Astrocyte of the spinal cord (primary cell): ENCODE measurements at regions not wholly inside any gene's neighbourhood (a gene's known extent, or its start where the extent isn't known, plus 50 kb on each side); places are given as distances from the start of the nearest gene placed in this dataset.

Experiments used
- DNase-seq: peaks from one replicate; pipeline ENCODE4 v3.0.0; 2011; ENCODE audit warnings: low read depth, low spot score
- H3K4me3 ChIP-seq: 2 replicates; pipeline ENCODE4 v1.5.1; 2011; ENCODE audit warnings: low read depth, mild to moderate bottlenecking, low read length, moderate library complexity
- in situ Hi-C: cut with HindIII; loops from 2 replicates; pipeline ENCODE4 v1.10.0; 2017; ENCODE audit warnings: low sequenced_read_pairs
- TF ChIP-seq, protein P1 (sequence below): IDR thresholded peaks from 2 replicates; pipeline ENCODE4 v1.5.1; 2012; ENCODE audit warnings: low read depth, mild to moderate bottlenecking, low read length, inconsistent platforms

DNA sequence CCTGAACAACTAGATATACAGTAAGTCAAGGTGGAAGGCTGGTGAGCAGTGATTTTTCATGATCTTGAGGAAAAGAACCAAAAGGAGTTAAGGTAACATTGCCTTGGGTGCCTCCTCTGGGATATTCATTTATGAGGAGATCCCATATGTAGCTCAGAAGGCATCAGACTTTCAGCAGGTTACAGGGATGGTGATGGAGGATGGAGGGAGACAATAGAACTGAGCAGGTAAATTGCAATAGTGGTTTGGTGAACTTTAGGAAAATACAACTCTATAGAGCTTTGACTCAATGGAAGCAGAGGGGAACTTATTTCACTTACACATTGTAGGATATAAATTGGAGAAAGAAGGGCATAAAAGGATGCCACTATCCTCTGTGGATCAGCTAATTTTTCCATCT, 243.4 kb upstream of the SPRY2 start:
- in situ Hi-C loops: no loop called here

GRCh38 chr13:80577926-80578670, 237.2 kb upstream of the SPRY2 start:
- in situ Hi-C loops: no loop called here
- no peak overlapping the region for H3K4me3 ChIP-seq
- TF ChIP-seq, protein P1, sequence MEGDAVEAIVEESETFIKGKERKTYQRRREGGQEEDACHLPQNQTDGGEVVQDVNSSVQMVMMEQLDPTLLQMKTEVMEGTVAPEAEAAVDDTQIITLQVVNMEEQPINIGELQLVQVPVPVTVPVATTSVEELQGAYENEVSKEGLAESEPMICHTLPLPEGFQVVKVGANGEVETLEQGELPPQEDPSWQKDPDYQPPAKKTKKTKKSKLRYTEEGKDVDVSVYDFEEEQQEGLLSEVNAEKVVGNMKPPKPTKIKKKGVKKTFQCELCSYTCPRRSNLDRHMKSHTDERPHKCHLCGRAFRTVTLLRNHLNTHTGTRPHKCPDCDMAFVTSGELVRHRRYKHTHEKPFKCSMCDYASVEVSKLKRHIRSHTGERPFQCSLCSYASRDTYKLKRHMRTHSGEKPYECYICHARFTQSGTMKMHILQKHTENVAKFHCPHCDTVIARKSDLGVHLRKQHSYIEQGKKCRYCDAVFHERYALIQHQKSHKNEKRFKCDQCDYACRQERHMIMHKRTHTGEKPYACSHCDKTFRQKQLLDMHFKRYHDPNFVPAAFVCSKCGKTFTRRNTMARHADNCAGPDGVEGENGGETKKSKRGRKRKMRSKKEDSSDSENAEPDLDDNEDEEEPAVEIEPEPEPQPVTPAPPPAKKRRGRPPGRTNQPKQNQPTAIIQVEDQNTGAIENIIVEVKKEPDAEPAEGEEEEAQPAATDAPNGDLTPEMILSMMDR: no peak
- no peak for DNase-seq

More for the DNA sequence above, 243.4 kb upstream of the SPRY2 start:
- no peak for DNase-seq
- no peak overlapping the region for H3K4me3 ChIP-seq
- TF ChIP-seq, protein P1: no peak

GRCh38 chr13:80577285-80577684, 236.4 kb upstream of the SPRY2 start:
- DNase-seq: no peak
- TF ChIP-seq, protein P1: no peak

DNA sequence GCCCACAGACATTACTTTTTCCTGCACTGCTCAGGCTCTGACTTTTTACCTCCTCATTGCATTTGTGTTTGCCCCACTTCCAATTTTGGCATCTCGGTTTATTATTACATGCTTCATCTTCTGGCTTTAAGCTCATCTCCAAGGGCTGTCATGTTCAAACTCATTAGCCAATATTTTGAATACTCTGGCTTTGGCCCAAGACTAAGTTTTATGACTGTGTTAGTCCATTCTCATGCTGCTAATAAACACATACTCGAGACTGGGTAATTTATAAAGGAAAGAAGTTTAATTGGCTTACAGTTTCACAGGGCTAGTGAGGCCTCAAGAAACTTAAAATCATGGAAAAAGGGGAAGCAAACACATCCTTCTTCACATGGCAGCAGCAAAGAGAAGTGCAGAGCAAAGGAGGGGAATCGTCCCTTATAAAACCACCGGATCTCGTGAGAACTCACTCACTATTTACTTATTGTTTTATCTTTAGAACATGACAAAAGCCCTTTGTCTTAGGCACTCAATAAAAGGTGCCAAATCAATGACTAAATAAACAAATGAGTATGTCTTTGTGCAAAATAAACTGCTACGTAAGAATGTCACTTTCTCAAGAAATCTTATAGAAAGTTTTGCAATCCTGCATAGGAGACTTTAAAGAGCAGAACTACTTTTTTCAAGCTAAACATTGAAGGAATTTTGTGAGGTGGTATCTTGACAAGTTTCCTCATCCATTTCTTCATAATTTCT, 233.4 kb upstream of the SPRY2 start:
- H3K4me3 ChIP-seq: no peak overlapping the region
- TF ChIP-seq, protein P1: no peak
- in situ Hi-C loops: no loop called here
- DNase-seq: no peak

More at GRCh38 chr13:80577285-80577684, 236.4 kb upstream of the SPRY2 start:
- in situ Hi-C loops: no loop called here
- no peak overlapping the region for H3K4me3 ChIP-seq

DNA sequence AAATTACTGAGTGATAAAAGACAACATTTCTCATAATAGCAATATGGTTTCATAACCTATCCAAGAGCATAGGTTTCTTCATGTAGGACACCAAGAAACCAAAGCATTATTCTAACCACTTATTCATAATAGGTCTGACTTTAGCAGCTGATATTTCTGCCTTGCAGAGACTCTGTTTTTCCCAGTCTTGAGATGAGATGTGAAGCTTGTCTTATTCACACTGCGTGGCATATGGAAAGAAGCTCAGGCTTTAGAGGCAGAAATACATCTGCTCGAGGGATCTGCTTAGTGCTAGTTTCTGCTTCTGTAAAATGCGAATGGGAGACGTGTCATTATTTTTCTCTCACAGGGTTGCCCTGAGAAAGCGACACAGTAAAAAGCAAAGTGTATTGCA, 232.0 kb upstream of the SPRY2 start:
- DNase-seq: no peak
- TF ChIP-seq, protein P1: no peak
- in situ Hi-C loops: no loop called here
- H3K4me3 ChIP-seq: no peak overlapping the region

GRCh38 chr13:80572308-80572922, 231.5 kb upstream of the SPRY2 start:
- in situ Hi-C loops: no loop called here
- no peak overlapping the region for H3K4me3 ChIP-seq
- TF ChIP-seq, protein P1: no peak
- no peak for DNase-seq
